A673 (cell line): ENCODE measurements at regions not wholly inside any gene's neighbourhood (a gene's known extent, or its start where the extent isn't known, plus 50 kb on each side); places are given as distances from the start of the nearest gene placed in this dataset.

Experiments
- CTCF ChIP-seq: fragments of 300-800, 200-600 bp; sonication (generic); conservative IDR thresholded peaks from 2 replicates; pipeline ENCODE4 v1.5.1; 2017; ENCODE audit warnings: low read depth, mild to moderate bottlenecking, antibody characterized with exemption, low read length, moderate library complexity, mixed read lengths
- EZH2 ChIP-seq: fragments of 200-600 bp; sonication (generic); IDR thresholded peaks from 2 replicates; pipeline ENCODE4 v1.6.1; 2017; ENCODE audit warnings: borderline replicate concordance, low read depth, mild to moderate bottlenecking, mixed read lengths, antibody characterized with exemption, low read length; ENCODE audit not compliant: poor library complexity, severe bottlenecking

DNA sequence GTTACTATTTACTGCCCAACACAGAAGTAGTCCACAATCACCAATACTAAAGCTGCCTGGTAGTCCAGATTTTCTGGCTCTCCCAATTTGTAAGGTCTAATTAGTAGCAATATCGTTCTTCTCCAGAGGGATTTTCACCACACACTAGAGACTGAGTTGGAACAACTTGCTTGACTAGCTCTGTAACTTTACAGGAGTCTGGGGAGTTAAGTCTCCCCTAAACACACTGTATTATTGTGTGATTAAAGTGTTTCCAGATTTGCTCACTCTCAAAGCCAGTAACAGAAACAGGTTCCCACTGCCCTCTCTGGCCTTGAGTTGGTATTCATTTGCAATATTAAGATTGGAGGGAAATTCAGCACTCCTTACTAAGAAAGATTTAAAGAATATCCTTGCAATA is 1175.7 kb downstream of the SORCS1 start:
- TF ChIP-seq CTCF: no peak
- TF ChIP-seq EZH2: no peak
